Mesothelial cell of epicardium (in vitro differentiated cells): ENCODE measurements at regions not wholly inside any gene's neighbourhood (a gene's known extent, or its start where the extent isn't known, plus 50 kb on each side); places are given as distances from the start of the nearest gene placed in this dataset.

Source experiments
- DNase-seq, 2 experiments: peaks; one replicate each; pipeline ENCODE4 v3.0.0; 2021; ENCODE audit warnings: low spot score in 2 of 2; ENCODE audit not compliant: unreplicated experiment in 2 of 2
- H3K27ac Mint-ChIP-seq: 2 replicates; pipeline ENCODE4 v1.8.0; 2021; ENCODE audit warnings: mixed read lengths
- H3K27me3 Mint-ChIP-seq: 2 replicates; pipeline ENCODE4 v1.8.0; 2021; ENCODE audit warnings: low read depth, mixed read lengths
- H3K36me3 Mint-ChIP-seq: 2 replicates; pipeline ENCODE4 v1.8.0; 2021; ENCODE audit warnings: mixed read lengths
- H3K4me1 Mint-ChIP-seq: 2 replicates; pipeline ENCODE4 v1.8.0; 2021; ENCODE audit warnings: mixed read lengths
- H3K4me3 Mint-ChIP-seq: 2 replicates; pipeline ENCODE4 v1.8.0; 2021; ENCODE audit warnings: mild to moderate bottlenecking, moderate library complexity, mixed read lengths
- H3K9me3 Mint-ChIP-seq: 2 replicates; pipeline ENCODE4 v1.8.0; 2021; ENCODE audit warnings: mixed read lengths
- TF ChIP-seq, protein P1 (sequence below): fragments of 200-600 bp; sonication (generic); IDR thresholded peaks from one replicate; pipeline ENCODE4 v1.5.0; 2021; ENCODE audit warnings: antibody characterized with exemption; ENCODE audit not compliant: unreplicated experiment

DNA sequence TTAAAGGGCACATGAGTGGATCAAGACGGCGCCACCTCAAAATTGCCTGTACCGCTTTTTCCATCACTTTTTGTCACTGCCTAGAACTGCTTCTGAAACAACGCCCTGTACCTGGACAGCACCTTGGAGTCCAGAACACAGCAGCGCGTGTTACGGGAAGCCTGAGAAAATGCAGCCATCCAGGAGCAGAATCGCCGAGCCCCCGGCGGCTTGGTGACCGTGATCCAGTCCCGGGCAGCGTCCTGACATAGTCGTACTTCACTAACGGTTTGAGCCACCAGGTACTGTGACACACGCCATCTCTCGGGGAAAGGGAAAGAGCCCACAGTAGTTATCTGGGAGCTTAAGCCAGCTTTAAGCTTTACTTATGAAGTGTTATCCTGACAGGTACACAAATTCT is 168.9 kb upstream of the SALL3 start:
- H3K27ac Mint-ChIP-seq, result no peak overlapping the region
- peaks cover 54% of the 10 kb centered on the region for H3K27me3 Mint-ChIP-seq
- TF ChIP-seq, protein P1, sequence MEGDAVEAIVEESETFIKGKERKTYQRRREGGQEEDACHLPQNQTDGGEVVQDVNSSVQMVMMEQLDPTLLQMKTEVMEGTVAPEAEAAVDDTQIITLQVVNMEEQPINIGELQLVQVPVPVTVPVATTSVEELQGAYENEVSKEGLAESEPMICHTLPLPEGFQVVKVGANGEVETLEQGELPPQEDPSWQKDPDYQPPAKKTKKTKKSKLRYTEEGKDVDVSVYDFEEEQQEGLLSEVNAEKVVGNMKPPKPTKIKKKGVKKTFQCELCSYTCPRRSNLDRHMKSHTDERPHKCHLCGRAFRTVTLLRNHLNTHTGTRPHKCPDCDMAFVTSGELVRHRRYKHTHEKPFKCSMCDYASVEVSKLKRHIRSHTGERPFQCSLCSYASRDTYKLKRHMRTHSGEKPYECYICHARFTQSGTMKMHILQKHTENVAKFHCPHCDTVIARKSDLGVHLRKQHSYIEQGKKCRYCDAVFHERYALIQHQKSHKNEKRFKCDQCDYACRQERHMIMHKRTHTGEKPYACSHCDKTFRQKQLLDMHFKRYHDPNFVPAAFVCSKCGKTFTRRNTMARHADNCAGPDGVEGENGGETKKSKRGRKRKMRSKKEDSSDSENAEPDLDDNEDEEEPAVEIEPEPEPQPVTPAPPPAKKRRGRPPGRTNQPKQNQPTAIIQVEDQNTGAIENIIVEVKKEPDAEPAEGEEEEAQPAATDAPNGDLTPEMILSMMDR, result no peak
- H3K4me1 Mint-ChIP-seq, result no peaks in the 10 kb centered on the region
- no peaks in the 10 kb centered on the region for H3K36me3 Mint-ChIP-seq
- peaks cover 8% of the 10 kb centered on the region for H3K9me3 Mint-ChIP-seq
- H3K4me3 Mint-ChIP-seq, result no peak overlapping the region
- no peak for DNase-seq

- DNase-seq, result no peak
- peaks cover 8% of the 10 kb centered on the region for H3K9me3 Mint-ChIP-seq
- H3K27me3 Mint-ChIP-seq, result peaks cover 63% of the 10 kb centered on the region
- H3K4me3 Mint-ChIP-seq, result no peak overlapping the region
- no peak overlapping the region for H3K27ac Mint-ChIP-seq
- TF ChIP-seq, protein P1, result no peak
- H3K36me3 Mint-ChIP-seq, result no peaks in the 10 kb centered on the region
- no peaks in the 10 kb centered on the region for H3K4me1 Mint-ChIP-seq
Observed at GRCh38 chr18:78812067-78812466, 167.6 kb upstream of the SALL3 start.

DNA sequence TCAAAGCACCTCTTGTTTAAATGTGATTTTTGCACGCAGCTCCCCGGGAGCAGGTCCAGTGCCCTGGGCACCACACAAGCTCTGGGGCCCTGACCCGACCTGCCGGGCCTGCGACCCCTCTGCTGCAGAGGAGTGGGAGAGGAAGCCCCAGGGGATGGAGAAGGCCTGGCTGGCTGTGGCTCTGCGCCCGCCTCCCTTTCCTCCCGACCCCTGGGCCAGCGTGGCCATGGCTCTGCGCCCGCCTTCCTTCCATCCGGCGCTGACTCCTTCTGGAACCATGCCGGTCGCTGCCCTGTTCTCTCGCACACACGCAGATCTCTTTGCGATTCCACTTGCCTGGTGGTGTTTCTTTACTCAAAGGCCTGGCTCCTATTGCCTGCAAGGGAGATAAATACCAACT is 166.5 kb upstream of the SALL3 start:
- H3K27ac Mint-ChIP-seq, result no peak overlapping the region
- TF ChIP-seq, protein P1, result no peak
- H3K36me3 Mint-ChIP-seq, result no peaks in the 10 kb centered on the region
- H3K4me3 Mint-ChIP-seq, result no peak overlapping the region
- no peaks in the 10 kb centered on the region for H3K4me1 Mint-ChIP-seq
- DNase-seq, result no peak
- H3K9me3 Mint-ChIP-seq, result peaks cover 4% of the 10 kb centered on the region
- H3K27me3 Mint-ChIP-seq, result peaks cover 65% of the 10 kb centered on the region

DNA sequence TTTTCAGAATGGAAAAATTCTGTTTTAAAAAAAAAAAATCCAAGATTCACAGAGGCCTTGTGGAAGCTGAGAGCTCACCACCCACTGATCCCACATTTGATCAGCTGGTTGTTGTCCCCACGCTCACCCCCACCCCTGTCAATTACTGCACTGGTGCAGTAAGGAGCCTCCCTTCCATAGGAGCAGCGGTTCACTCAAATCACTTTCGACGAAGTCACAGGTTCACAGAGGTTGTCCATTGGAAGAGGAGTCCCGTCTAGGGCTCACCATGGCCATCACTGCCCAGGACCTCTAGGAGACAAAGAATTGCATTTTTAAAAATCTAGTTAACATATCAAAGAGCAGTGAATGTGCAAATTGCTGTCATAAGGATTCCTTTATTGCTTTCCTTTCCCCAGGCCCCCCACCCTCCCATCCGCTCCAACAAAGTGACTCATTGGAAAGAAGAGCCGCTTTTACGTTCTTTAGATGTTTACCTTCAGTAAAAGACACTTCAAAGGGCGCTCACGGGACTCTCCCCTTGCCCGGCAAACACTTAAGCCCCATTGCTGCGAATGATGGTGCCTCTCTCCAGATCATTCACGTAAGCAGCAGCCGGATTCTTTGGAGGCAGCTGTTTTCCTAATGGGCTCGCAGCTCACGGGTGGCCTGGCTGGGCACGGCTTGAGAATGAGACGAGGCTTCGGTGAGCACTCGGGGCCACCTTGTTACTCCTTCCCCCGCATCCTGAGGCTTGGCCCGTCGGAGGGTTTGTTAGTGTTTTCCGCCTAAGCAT is 165.5 kb upstream of the SALL3 start:
- Mint-ChIP-seq H3K27ac (no peak overlapping the region), H3K36me3 (no peaks in the 10 kb centered on the region), H3K9me3 (peaks cover 3% of the 10 kb centered on the region), H3K4me3 (no peak overlapping the region), H3K27me3 (peaks cover 70% of the 10 kb centered on the region), H3K4me1 (no peaks in the 10 kb centered on the region)
- TF ChIP-seq, protein P1, result no peak
- DNase-seq, result no peak

- no peak overlapping the region for H3K27ac Mint-ChIP-seq
- no peaks in the 10 kb centered on the region for H3K36me3 Mint-ChIP-seq
- DNase-seq, result no peak
- TF ChIP-seq, protein P1, result no peak
- no peak overlapping the region for H3K4me3 Mint-ChIP-seq
- no peaks in the 10 kb centered on the region for H3K4me1 Mint-ChIP-seq
- H3K9me3 Mint-ChIP-seq, result peaks cover 3% of the 10 kb centered on the region
- peaks cover 70% of the 10 kb centered on the region for H3K27me3 Mint-ChIP-seq
Observed at GRCh38 chr18:78814766-78815165, 164.9 kb upstream of the SALL3 start.
